Hematopoietic multipotent progenitor cell treated with erythropoietin and hydrocortisone succinate and interleukin-3 and kit ligand, for 8 days (in vitro differentiated cells): ENCODE measurements at regions not wholly inside any gene's neighbourhood (a gene's known extent, or its start where the extent isn't known, plus 50 kb on each side); places are given as distances from the start of the nearest gene placed in this dataset.
"Not testable (repeated sequence)": the region's sequence is repeated elsewhere in the genome, so short reads cannot be mapped to it uniquely, and the experiment has no call there.

Source experiments
- DNase-seq: peaks from one replicate; pipeline ENCODE4 v3.0.0-alpha.2; 2015

GRCh38 chr6:152811785-152812184, 61.2 kb downstream of the VIP start:
- no peak for DNase-seq

GRCh38 chr6:152815230-152815872, 64.8 kb downstream of the VIP start:
- no peak for DNase-seq

DNA sequence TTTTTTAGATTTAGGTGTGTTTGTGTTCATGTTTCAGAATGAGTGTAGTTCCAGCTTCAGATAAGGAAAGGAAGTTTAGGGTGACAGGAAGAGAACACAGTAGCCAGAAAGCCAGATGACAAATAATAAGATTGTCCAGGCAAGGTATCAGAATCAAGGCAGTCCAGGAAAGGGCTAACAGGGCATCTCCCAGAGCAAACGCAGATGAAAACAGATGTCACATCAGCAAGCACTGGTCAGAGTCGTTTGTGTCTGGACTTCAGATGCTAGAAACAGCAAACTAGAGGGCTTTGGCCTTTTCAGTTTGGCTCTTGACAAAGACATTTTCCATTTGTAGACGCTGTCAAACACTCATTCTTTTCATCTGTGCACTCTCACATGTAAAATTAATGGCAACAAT, 65.5 kb downstream of the VIP start:
- DNase-seq, result no peak

DNA sequence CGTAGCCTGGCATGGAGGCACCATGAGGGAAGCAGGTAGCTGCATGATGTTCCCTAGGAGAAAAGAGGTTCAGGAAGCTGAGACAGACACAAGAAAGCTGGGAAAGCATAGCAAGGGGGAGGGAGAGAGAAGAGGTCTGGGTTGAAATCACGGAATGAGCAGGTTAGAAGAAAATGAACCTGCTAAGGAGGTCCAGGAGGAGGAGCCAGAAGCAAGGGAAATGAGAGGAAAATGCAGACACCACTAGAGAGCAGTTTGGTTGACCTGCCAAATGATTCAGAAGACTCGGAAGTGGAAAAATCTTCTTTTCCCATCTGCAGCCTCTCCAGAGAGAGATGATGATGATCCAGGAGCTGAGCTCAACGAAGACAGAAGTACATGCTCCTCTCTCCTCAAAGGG, 70.9 kb downstream of the VIP start:
- no peak for DNase-seq

GRCh38 chr6:152824666-152825065, 74.1 kb downstream of the VIP start:
- DNase-seq, result no peak

DNA sequence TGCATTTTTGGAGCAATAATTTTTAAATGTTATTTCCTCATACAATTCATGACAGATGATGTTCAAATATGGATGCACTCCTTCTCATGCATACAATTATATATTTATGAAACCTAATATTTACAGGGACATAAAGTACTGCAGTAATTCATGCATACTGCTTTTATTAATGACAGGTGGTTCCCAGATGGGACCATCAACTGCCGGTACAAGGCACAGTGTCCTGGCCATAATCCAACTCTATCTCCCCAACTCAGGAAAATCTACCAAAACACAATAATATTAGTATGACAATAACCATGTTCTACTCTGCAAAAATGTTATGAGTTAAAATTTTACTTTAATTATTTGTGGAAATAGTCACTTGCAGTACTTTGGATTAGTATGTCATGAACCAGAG, 77.8 kb downstream of the VIP start:
- no peak for DNase-seq

DNA sequence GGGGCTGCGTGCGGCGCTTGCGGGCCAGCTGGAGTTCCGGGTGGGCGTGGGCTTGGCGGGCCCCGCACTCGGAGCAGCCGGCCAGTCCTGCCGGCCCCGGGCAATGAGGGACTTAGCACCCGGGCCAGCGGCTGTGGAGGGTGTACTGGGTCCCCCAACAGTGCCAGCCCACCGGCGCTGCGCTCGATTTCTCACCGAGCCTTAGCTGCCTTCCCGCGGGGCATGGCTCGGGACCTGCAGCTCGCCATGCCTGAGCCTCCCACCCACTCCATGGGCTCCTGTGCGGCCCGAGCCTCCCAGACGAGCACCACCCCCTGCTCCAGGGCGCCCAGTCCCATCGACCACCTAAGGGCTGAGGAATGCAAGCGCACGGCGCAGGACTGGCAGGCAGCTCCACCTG, 83.8 kb downstream of the VIP start:
- not testable (repeated sequence) for DNase-seq

GRCh38 chr6:152836523-152836922, 85.9 kb downstream of the VIP start:
- DNase-seq, result no peak

DNA sequence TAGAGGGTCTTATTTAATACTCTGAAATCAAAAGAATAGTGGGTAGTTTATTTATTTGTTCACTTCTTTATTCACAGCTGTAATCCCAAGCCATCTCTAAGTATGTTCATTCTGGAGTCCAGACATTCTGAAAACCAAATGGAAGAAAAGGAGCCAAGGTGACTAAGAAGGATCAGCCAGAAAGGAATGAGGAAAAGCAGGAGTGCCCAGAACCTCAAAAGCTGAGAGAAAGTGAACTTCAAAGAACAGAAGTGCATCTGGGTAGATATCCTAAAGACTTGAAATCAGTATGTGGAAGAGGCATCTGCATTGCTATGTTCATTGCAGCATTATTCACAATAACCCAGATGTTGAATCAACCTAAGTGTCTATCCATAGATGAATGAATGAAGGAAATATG, 94.8 kb downstream of the VIP start:
- DNase-seq, result no peak

GRCh38 chr6:152846825-152847224, 96.2 kb downstream of the VIP start:
- no peak for DNase-seq

DNA sequence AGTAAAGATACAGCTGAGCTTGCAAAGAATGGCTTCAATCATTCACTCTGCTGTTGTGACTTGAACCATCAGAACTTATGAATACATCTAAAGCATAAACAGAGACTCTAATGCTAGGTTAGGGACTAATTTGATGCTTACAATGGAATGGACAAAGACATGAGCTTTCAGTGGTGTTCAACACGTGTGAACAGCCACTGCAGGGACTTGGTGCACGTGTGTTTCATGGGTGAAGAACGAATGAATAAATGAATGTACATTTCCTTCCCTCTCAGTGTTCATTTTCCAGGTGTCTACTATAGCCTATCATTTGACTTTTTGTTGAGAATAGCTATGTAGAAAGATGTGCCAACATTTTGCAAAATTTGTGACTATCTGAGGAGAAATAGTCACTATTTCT, 98.3 kb downstream of the VIP start:
- DNase-seq, result no peak

DNA sequence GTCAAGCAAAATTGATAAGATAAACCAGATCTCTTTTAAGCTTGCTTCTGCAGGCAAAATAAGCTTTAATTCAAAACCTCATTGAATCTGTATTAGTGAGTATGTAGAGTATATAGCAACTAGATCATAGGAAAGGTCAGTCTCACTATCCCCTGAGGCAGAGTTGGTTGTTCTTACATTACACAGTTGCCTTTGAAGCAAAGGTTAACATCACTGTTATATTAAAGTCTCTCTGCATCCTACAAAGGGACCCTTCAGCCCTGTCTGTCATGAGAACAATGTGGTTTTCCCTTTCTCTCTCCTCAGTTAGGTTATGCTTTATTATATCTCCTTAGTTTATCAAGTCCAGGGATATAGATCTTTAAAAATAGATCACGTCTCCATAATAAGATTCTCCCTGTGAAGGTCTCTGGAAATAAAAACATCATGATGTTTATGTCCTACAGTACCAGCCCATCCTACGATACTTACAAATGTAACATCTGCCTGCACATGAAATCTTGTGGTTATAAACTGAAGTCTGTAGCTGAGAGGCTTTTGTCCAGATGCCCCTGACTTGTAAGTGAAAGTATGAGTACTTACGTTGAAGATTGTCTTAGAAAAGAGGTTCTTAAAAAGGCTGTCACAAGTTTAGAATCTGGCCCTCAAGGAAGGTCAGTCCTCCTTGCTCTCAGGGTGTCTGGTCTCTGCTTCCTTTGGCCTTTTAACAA, 103.6 kb downstream of the VIP start:
- DNase-seq, result no peak

- no peak for DNase-seq
These were observed 107.5 kb downstream of the VIP start for GRCh38 chr6:152858141-152858540.

GRCh38 chr6:152859225-152859624, 108.6 kb downstream of the VIP start:
- no peak for DNase-seq

GRCh38 chr6:152863618-152864326, 113.2 kb downstream of the VIP start:
- DNase-seq, result peak; percentile 74

GRCh38 chr6:152874267-152874666, 108.6 kb downstream of the FBXO5 start:
- DNase-seq, result no peak

DNA sequence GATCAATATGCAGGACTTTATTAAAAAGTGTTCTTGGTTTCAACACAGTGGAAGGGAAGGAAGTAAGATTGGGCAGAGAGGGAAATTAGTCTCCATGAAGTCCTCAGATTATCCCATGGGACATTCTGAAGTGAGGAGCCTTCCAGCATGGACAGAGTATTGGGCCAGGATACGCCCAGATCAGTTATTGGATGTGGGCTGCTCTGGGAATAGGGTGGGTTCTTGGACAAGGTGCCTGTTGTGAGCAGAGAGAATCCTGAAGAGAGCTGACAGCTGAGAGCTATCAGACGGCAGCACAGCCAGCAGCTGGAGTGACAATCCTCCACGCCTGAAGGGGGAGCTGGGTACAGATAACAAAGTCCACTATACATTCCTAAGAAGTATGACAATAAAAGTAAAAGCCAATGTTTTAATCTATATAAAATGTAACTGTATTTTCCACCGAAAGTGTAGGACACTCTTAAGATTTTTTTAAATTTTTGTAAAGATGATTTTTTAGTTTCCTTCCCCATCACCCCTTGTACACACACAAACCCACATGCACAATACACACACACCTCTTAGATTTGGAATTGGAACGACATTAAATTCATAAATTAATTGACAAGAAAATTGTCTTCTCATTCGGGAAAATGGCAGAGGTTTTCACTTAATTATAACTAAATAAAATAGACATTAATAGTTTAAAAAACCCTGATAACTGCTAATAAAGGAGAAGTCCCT, 107.8 kb downstream of the FBXO5 start:
- DNase-seq, result no peak

DNA sequence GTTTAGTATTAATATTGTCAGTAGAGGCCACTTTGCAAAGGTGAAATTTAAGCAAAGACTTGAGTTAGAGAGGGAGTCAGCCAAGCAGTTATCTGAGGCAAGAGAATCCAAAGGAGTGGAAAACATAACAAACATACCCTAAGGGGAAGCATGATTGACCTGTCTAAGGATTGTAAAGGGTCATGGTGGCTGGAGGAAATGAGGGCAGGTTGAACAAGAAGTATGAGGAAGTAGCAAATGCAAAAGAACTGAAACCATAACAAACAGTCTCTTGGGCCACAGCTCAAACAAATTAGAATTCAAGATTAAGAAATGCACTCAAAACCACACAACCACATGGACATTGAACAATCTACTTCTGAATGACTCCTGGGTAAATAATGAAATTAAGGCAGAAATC, 103.2 kb downstream of the FBXO5 start:
- no peak for DNase-seq

- DNase-seq, result no peak
These were observed 89.7 kb downstream of the FBXO5 start for GRCh38 chr6:152893187-152893586.

- DNase-seq, result no peak
These were observed 85.9 kb downstream of the FBXO5 start for GRCh38 chr6:152896923-152897322.

DNA sequence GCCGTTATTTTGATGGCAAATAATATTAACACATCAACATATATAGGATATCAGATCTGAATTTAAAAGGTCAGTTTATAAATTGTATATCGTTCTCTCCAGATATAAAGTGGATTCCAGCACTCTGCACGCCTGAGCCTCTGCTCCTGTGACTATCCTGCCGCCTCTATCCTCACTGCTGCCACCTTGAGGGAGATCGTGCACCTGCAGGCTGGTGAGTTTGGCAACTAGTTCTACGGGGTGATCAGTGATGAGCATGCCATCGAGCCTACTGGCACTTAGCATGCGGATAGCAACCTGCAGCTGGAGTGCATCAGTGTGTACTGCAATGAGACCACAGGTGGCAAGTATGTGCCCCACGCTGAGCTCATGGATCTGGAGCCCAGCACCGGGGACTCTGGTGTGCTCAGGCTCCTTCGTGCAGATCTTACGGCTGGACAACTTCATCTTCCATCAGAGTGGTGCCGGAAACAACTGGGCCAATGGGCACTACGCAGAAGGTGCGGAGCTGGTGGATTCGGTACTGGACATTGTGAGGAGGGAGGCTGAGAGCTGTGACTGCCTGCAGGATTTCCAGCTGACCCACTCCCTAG, 84.9 kb downstream of the FBXO5 start:
- peak; percentile 63 for DNase-seq

DNA sequence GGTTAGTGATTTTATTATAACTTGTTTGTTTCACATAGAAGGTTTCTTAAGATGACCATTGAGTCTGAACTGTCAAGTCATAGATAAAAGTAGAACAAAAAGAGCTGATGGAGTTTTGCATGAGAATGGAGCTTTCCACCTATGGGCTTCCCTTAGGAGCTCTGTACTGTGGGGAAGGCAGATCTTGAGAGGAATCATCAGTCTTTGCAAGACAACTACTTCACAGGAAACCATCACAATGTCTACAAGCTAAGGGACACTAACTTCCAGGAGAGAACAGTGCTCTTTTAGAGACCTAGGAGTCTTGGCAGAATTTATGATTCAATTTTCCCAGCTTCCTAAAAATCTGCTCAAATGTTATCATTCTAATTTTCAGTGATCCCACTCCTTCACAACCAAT, 78.2 kb downstream of the FBXO5 start:
- no peak for DNase-seq
